ENCODE measurements at regions not wholly inside any gene's neighbourhood (a gene's known extent, or its start where the extent isn't known, plus 50 kb on each side); places are given as distances from the start of the nearest gene placed in this dataset.

GRCh38 chr3:177440456-177441104 is 243.3 kb upstream of the TBL1XR1 start:
- Mint-ChIP-seq H3K27ac (ENCODE audit: unreplicated experiment) (no peak overlapping the region), H3K4me1 (ENCODE audit: unreplicated experiment) (peaks cover 23% of the 10 kb centered on the region), H3K4me3 (ENCODE audit: unreplicated experiment) (no peak overlapping the region), H3K9me3 (ENCODE audit: unreplicated experiment) (no peaks in the 10 kb centered on the region), H3K36me3 (ENCODE audit: unreplicated experiment) (no peaks in the 10 kb centered on the region), H3K27me3 (ENCODE audit: unreplicated experiment) (no peaks in the 10 kb centered on the region)
- no peak for TF ChIP-seq CTCF (IDR thresholded peaks at IDR 0.05)
- DNase-seq (ENCODE audit: extremely low spot score, unreplicated experiment) = no peak

- no peak overlapping the region for H3K27ac Mint-ChIP-seq (ENCODE audit: unreplicated experiment)
- H3K9me3 Mint-ChIP-seq (ENCODE audit: unreplicated experiment) = no peaks in the 10 kb centered on the region
- H3K4me1 Mint-ChIP-seq (ENCODE audit: unreplicated experiment) = peaks cover 23% of the 10 kb centered on the region
- TF ChIP-seq CTCF (IDR thresholded peaks at IDR 0.05) = no peak
- DNase-seq (ENCODE audit: extremely low spot score, unreplicated experiment) = no peak
- no peak overlapping the region for H3K4me3 Mint-ChIP-seq (ENCODE audit: unreplicated experiment)
- H3K27me3 Mint-ChIP-seq (ENCODE audit: unreplicated experiment) = no peaks in the 10 kb centered on the region
- no peaks in the 10 kb centered on the region for H3K36me3 Mint-ChIP-seq (ENCODE audit: unreplicated experiment)
Measured at GRCh38 chr3:177441276-177441812, 244.1 kb upstream of the TBL1XR1 start.

- Mint-ChIP-seq H3K9me3 (ENCODE audit: unreplicated experiment) (no peaks in the 10 kb centered on the region), H3K4me1 (ENCODE audit: unreplicated experiment) (peaks cover 23% of the 10 kb centered on the region), H3K27me3 (ENCODE audit: unreplicated experiment) (no peaks in the 10 kb centered on the region), H3K27ac (ENCODE audit: unreplicated experiment) (no peak overlapping the region), H3K4me3 (ENCODE audit: unreplicated experiment) (no peak overlapping the region), H3K36me3 (ENCODE audit: unreplicated experiment) (no peaks in the 10 kb centered on the region)
- TF ChIP-seq CTCF (IDR thresholded peaks at IDR 0.05) = no peak
- DNase-seq (ENCODE audit: extremely low spot score, unreplicated experiment) = no peak
Measured at GRCh38 chr3:177441813-177442646, 244.7 kb upstream of the TBL1XR1 start.

GRCh38 chr3:177443469-177443868 is 246.2 kb upstream of the TBL1XR1 start:
- TF ChIP-seq CTCF (IDR thresholded peaks at IDR 0.05) = no peak
- Mint-ChIP-seq H3K27me3 (ENCODE audit: unreplicated experiment) (no peaks in the 10 kb centered on the region), H3K4me1 (ENCODE audit: unreplicated experiment) (peaks cover 23% of the 10 kb centered on the region), H3K4me3 (ENCODE audit: unreplicated experiment) (no peak overlapping the region), H3K9me3 (ENCODE audit: unreplicated experiment) (no peaks in the 10 kb centered on the region), H3K27ac (ENCODE audit: unreplicated experiment) (peak overlapping the region; percentile 83), H3K36me3 (ENCODE audit: unreplicated experiment) (no peaks in the 10 kb centered on the region)
- DNase-seq (ENCODE audit: extremely low spot score, unreplicated experiment) = no peak

GRCh38 chr3:177444696-177445095 is 247.4 kb upstream of the TBL1XR1 start:
- Mint-ChIP-seq H3K36me3 (ENCODE audit: unreplicated experiment) (no peaks in the 10 kb centered on the region), H3K27me3 (ENCODE audit: unreplicated experiment) (no peaks in the 10 kb centered on the region), H3K4me1 (ENCODE audit: unreplicated experiment) (peaks cover 22% of the 10 kb centered on the region), H3K4me3 (ENCODE audit: unreplicated experiment) (no peak overlapping the region), H3K27ac (ENCODE audit: unreplicated experiment) (no peak overlapping the region), H3K9me3 (ENCODE audit: unreplicated experiment) (no peaks in the 10 kb centered on the region)
- no peak for DNase-seq (ENCODE audit: extremely low spot score, unreplicated experiment)
- TF ChIP-seq CTCF (IDR thresholded peaks at IDR 0.05) = no peak
